K562 (cell line): ENCODE measurements at regions not wholly inside any gene's neighbourhood (a gene's known extent, or its start where the extent isn't known, plus 50 kb on each side); places are given as distances from the start of the nearest gene placed in this dataset.

Experiments used
- ARNT ChIP-seq, 2 experiments: fragments of 450-650 bp; IDR thresholded peaks; 2 replicates each; pipeline ENCODE4 v1.6.1; 2016; ENCODE audit warnings: mild to moderate bottlenecking in 1 of 2
- BHLHE40 ChIP-seq: IDR thresholded peaks from 2 replicates; pipeline ENCODE4 v1.6.1; 2011; ENCODE audit warnings: low read length, improper control_type of control experiment
- CBFA2T3 ChIP-seq: fragments of 450-650 bp; IDR thresholded peaks from 2 replicates; pipeline ENCODE4 v1.6.1; 2017
- KAT7 ChIP-seq: sonication (generic); formaldehyde crosslinking; IDR thresholded peaks from 2 replicates; pipeline ENCODE4 v1.8.0; 2022; ENCODE audit warnings: missing genetic modification reagents, mild to moderate bottlenecking, borderline replicate concordance
- MCM5 ChIP-seq: fragments of 450-650 bp; IDR thresholded peaks from 2 replicates; pipeline ENCODE4 v1.6.1; 2016; ENCODE audit warnings: low read depth
- MTA1 ChIP-seq: fragments of 450-650 bp; IDR thresholded peaks from 2 replicates; pipeline ENCODE4 v1.6.1; 2017; ENCODE audit warnings: borderline replicate concordance
- MYC ChIP-seq, 2 experiments: fragments of 250-450 bp in 1 of 2; sonication (Bioruptor Pico) in 1 of 2; IDR thresholded peaks; 2 replicates each; pipeline versions ENCODE4 v1.5.1 to v1.6.1; 2012 to 2021; ENCODE audit warnings: low read depth in 2 of 2, borderline replicate concordance in 1 of 2, improper control_type of control experiment in 1 of 2, low read length in 1 of 2, mild to moderate bottlenecking in 1 of 2, moderate library complexity in 1 of 2
- NBN ChIP-seq: fragments of 450-650 bp; IDR thresholded peaks from 2 replicates; pipeline ENCODE4 v1.6.1; 2016; ENCODE audit warnings: low read depth, mild to moderate bottlenecking
- NONO ChIP-seq, 2 experiments: fragments of 200-400 bp in 1 of 2; fragments of 450-650 bp in 1 of 2; formaldehyde crosslinking in 1 of 2; IDR thresholded peaks; 2 replicates each; pipeline ENCODE4 v1.6.1; 2017; ENCODE audit warnings: low read depth in 2 of 2, mild to moderate bottlenecking in 2 of 2, moderate library complexity in 2 of 2, low read length in 1 of 2
- NR2C1 ChIP-seq, 2 experiments: fragments of 450-650 bp; IDR thresholded peaks; 2 replicates each; pipeline ENCODE4 v1.6.1; 2017; ENCODE audit warnings: mild to moderate bottlenecking in 2 of 2, antibody characterized with exemption in 1 of 2, inconsistent platforms in 1 of 2, missing compliant biosample characterization in 1 of 2, missing genetic modification characterization in 1 of 2
- RAD21 ChIP-seq, 2 experiments: fragments of 250-450 bp in 1 of 2; fragments of 450-650 bp in 1 of 2; sonication (Bioruptor Pico) in 1 of 2; formaldehyde crosslinking in 1 of 2; IDR thresholded peaks in 1 of 2; conservative IDR thresholded peaks in 1 of 2; 2 replicates each; pipeline versions ENCODE4 v1.4.0 to v1.8.0; 2020 to 2022; ENCODE audit warnings: mild to moderate bottlenecking in 2 of 2, moderate library complexity in 1 of 2
- RBM17 ChIP-seq: fragments of 200-400 bp; formaldehyde crosslinking; IDR thresholded peaks from 2 replicates; pipeline ENCODE4 v1.6.1; 2017; ENCODE audit warnings: low read depth, mild to moderate bottlenecking, low read length, borderline replicate concordance
- RFX1 ChIP-seq: fragments of 450-650 bp; IDR thresholded peaks from 2 replicates; pipeline ENCODE4 v1.6.1; 2016; ENCODE audit warnings: mild to moderate bottlenecking, moderate library complexity
- TEAD1 ChIP-seq, 2 experiments: fragments of 450-650 bp in 1 of 2; sonication (generic) in 1 of 2; formaldehyde crosslinking; IDR thresholded peaks; 2 replicates each; pipeline versions ENCODE4 v1.4.0 to v1.8.0; 2020 to 2022; ENCODE audit warnings: mild to moderate bottlenecking in 2 of 2, missing genetic modification reagents in 1 of 2
- THRA ChIP-seq: fragments of 450-650 bp; IDR thresholded peaks from 2 replicates; pipeline ENCODE4 v1.6.1; 2017; ENCODE audit warnings: mild to moderate bottlenecking, moderate library complexity
- ZNF217 ChIP-seq: sonication (generic); formaldehyde crosslinking; IDR thresholded peaks from 2 replicates; pipeline ENCODE4 v1.8.0; 2022; ENCODE audit warnings: mild to moderate bottlenecking, missing genetic modification reagents
- ZNF318 ChIP-seq, 2 experiments: fragments of 450-650 bp; IDR thresholded peaks; 2 replicates each; pipeline ENCODE4 v1.6.1; 2016; ENCODE audit warnings: mild to moderate bottlenecking in 2 of 2, borderline replicate concordance in 1 of 2, low read depth in 1 of 2, moderate library complexity in 1 of 2
- ZNF586 ChIP-seq: fragments of 450-650 bp; formaldehyde crosslinking; conservative IDR thresholded peaks from 2 replicates; pipeline ENCODE4 v1.4.0; 2020; ENCODE audit warnings: mild to moderate bottlenecking, moderate library complexity
- ZNF668 ChIP-seq: fragments of 250-450 bp; sonication (Bioruptor Pico); IDR thresholded peaks from 2 replicates; pipeline ENCODE4 v1.8.0; 2022; ENCODE audit warnings: mild to moderate bottlenecking, inconsistent platforms
- ZNF785 ChIP-seq: fragments of 250-450 bp; sonication (Bioruptor Pico); IDR thresholded peaks from 2 replicates; pipeline ENCODE4 v1.4.0; 2020; ENCODE audit warnings: mild to moderate bottlenecking
- ZSCAN29 ChIP-seq: fragments of 450-650 bp; IDR thresholded peaks from 2 replicates; pipeline ENCODE4 v1.6.1; 2017

GRCh38 chr7:131040467-131040932 lies 287.2 kb upstream of the MKLN1 start (continued):
- TF ChIP-seq ZNF318 (IDR thresholded peaks at IDR 0.05; ENCODE audit: borderline replicate concordance in 1 of 2, low read depth in 1 of 2) = no peak
- 0 out of 2 replicates have a peak, but pooled peaks have one; percentile 12 for TF ChIP-seq MYC (IDR thresholded peaks at IDR 0.05; ENCODE audit: low read depth, low read length)
- no peak for TF ChIP-seq MYC (CRISPR knock-in tag; IDR thresholded peaks at IDR 0.05; ENCODE audit: borderline replicate concordance, low read depth)
- no peak for TF ChIP-seq KAT7 (CRISPR knock-in tag)
- peak; percentile 90 to 95 for TF ChIP-seq RAD21 (CRISPR knock-in tag; conservative IDR thresholded peaks at IDR 0.05 in 1 of 2, IDR thresholded peaks at IDR 0.05 in 1 of 2)
- TF ChIP-seq RBM17 = no peak
- no peak for TF ChIP-seq ZNF785 (CRISPR knock-in tag)
- no peak for TF ChIP-seq ZNF586 (CRISPR knock-in tag)
- no peak for TF ChIP-seq ZNF668 (CRISPR knock-in tag)
- TF ChIP-seq TEAD1 (CRISPR knock-in tag; IDR thresholded peaks at IDR 0.05) = no peak
- no peak for TF ChIP-seq MCM5
- TF ChIP-seq NBN = no peak
- TF ChIP-seq THRA = no peak
- TF ChIP-seq ZNF217 = no peak
- TF ChIP-seq BHLHE40 = no peak
- peak in 1 of 2 experiments; percentile 32; a peak in 1 of 4 replicates for TF ChIP-seq ARNT (IDR thresholded peaks at IDR 0.05)
- TF ChIP-seq NR2C1 (IDR thresholded peaks at IDR 0.05) = no peak
- TF ChIP-seq NR2C1 (tag; IDR thresholded peaks at IDR 0.05) = no peak
- no peak for TF ChIP-seq RFX1
- no peak for TF ChIP-seq NONO (IDR thresholded peaks at IDR 0.05; ENCODE audit: low read depth in 2 of 2, low read length in 1 of 2)
- TF ChIP-seq CBFA2T3 = no peak
- TF ChIP-seq ZSCAN29 = no peak
- TF ChIP-seq MTA1 = no peak
